Stimulated activated CD8-positive, alpha-beta memory T cell treated with anti-CD3 and anti-CD28 coated beads, Interleukin-2, amount 100 ng/mL, for 1 hour (primary cell): ENCODE measurements at regions not wholly inside any gene's neighbourhood (a gene's known extent, or its start where the extent isn't known, plus 50 kb on each side); places are given as distances from the start of the nearest gene placed in this dataset.

Experiments used
- DNase-seq, 2 donors: peaks; one replicate each; pipeline ENCODE4 v3.0.0-alpha.2; 2020; ENCODE audit warnings: low read depth in 2 of 2

DNA sequence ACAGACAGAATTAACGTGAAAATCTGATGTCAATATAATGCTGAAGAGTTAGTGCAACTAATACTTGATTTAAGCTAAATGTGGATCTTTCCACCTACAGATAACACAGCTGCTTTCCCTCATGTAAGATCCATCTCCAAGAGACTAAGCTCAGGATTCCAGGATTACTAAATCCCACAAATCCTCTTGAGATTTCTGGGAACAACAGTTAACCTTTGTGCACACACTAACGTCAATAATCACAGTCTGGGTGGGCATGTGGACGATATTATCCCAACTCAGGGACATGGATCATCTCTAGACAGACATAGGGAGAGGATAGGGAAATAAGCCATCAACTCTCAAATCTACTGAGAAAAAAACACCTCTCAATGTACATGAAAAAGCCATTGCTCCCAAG, 432.6 kb downstream of the SATB2 start:
- no peak for DNase-seq

DNA sequence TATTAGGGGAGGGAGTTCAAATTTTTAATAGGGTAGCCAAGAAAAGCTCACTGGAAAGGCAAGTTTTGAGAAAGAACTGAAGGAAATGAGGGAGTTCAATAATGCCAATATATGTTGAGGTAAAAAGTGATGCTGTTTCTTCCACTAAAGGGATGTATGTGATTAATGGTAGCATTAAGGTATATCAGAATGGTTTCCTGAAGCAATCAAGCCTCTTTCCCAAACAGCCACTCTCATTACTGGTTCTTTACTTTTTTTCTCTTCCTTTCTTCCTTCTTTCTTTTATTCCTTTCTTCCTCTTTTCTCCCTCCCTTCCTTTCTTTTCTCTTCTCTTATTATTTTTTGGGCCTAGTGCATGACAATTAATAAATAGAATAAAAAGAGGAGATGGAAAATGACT, 433.5 kb downstream of the SATB2 start:
- DNase-seq, result no peak

DNA sequence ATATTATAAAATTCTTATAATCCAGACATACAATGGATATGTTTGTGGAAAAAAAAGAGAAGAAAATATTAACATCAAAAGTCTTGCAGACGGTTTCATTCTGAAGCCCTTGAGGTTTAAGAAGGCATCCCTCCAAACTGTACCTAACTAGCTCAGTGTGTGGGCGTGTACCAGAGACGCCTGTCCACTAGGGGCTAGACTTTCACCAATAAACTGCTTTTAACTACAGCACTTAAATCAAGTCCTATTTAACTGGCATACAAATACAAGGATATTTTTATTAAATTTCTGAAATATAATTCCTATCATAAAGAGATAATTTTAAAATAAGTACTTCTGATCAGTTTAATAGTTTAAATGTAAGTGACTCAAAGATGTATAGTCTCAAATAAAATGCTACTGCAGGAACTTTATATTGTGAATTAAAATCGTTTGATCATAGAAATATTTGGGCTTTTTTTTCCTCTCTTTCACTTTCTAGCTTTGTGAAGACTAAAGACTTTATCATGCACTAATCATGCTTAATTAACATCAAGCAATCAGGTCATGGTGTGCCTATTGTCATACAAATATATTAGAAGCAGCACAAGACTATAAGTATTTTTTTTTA, 437.7 kb downstream of the SATB2 start:
- no peak for DNase-seq

DNA sequence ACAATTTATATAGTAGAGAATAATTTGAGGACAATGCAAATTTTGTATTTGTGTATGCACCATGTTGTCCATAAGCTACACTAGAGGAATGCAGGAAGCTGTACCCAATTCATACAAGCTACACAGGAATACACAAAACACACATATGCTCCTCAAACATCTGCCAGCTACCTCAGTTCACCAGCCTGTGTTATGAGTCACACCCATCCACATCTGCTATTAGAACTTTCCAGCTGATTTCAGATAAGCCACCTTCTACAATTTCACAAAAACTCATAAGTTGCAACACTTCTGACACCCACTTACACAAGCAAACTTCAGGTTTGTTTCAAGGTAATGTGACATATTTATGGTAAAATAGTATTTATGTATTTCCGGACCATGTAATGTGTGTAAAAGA, 438.9 kb downstream of the SATB2 start:
- DNase-seq, result no peak

- no peak for DNase-seq
Measured at GRCh38 chr2:199015072-199015471, 442.7 kb downstream of the SATB2 start.

DNA sequence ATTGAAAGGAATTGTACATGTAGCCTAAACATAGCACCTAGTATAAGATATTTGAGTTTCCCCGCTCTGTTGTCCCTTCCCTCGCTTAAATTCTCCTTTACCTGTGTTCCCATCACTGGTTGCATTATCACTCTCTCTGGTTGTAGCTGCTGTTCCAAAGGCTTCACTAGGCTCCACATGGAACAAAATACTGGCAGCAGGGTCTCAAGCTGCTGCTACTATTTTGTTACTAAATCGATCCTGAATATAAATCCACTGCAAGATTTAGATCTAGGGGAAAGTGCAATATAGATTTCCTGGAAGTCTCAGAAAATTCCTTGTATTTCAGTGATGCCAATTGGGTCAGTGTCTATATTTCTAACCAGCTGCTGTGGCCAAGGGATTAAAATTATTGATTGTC, 443.5 kb downstream of the SATB2 start:
- no peak for DNase-seq

DNA sequence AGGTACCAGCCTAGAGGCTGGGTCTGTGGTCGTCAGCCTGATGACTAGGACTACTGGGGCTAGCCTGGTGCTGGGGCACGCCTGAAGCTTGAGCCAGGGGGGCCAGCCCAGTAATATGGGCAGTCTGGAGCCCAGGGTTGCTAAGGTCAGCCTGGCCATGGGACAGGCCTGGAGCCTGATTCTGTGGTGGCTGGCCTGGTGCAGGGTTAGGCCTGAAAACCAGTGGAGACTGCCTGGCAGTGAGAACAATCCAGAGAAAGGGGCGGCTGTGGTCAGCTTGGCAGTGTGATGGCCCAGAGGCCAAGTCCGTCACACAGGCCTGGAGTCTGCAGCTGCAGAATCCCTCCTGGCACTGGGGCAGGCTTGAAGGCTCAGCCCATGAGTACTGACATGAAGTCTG, 445.8 kb downstream of the SATB2 start:
- DNase-seq, result no peak

DNA sequence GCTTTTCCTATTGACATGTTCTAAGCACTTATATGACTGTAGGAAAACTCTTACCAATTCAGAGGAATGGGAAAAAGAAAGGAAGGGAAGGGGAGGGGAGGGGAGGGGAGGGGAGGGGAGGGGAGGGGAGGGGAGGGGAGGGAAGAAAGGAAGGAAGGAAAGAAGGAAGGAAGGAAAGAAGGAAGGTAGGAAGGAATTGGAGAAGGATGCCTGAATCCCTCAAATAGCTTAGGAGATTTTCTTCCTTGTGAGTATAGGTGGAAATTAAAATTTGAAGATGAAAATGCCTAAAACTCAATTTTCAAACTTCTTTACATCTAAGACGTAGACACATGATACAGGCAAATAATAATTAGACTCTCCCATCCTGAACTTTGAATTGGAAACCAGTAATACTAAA, 463.1 kb downstream of the SATB2 start:
- no peak for DNase-seq

DNA sequence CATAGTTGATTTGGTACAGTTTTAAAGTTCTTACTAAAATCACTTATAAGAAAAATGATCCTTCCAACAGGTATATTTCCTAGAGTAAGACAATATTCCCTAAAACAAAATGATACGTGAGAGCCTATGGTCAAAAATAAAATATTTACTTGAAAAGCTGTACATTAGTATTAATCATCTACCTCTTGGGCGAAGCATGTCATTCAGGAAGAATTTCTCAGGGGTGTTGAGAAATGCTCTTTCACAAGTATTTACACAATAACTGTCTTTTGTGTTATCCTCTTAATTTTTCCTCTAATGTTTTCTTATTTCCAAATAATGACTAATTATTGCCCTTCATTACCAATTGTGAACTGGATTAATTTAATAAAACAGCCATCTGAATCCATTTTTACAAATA, 466.3 kb downstream of the SATB2 start:
- no peak for DNase-seq

- DNase-seq, result no peak
Measured at GRCh38 chr2:198975779-198976178, 482.0 kb downstream of the SATB2 start.

- DNase-seq, result no peak
Measured at GRCh38 chr2:198973785-198974184, 484.0 kb downstream of the SATB2 start.

GRCh38 chr2:198973181-198973580, 484.6 kb downstream of the SATB2 start:
- no peak for DNase-seq

GRCh38 chr2:198968545-198968944, 489.2 kb downstream of the SATB2 start:
- DNase-seq, result no peak

DNA sequence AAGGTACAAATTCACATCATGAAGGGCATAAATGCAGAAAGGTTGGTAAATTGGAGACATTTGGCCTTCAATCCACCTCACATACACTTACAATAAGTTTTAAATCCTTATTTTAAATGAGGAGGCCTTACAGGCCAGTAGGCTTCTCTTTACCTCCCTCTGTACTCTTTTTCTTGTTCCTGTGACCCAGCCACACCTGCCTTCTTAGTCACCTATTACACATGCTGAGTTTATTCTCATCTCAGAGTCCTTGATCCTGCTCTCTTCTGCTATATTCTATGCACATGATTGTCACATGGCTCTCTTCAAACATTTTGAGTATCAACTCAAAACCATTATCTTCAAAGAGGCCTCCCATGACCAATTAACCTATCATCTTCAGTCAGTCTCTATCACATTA, 491.5 kb downstream of the SATB2 start:
- DNase-seq, result no peak

DNA sequence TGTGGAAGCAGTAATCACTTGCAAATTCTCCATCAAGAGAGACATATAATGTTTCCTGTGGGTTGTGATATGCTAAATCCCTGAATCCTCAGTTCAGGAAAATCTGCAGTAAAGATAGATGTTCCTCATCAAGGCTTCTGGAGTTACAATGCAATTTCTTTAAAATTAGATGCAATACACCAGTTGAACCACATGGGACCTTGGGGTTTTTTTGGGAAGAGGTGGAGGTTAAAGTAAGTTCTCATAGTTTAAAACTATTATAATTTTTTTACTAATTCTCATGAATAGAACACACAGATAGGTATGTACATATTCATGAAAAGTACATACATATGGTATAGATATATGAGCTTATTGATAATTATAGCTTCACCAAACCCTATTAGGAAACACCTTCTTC, 496.2 kb downstream of the SATB2 start:
- DNase-seq, result no peak

GRCh38 chr2:198957181-198957580, 500.6 kb downstream of the SATB2 start:
- no peak for DNase-seq

DNA sequence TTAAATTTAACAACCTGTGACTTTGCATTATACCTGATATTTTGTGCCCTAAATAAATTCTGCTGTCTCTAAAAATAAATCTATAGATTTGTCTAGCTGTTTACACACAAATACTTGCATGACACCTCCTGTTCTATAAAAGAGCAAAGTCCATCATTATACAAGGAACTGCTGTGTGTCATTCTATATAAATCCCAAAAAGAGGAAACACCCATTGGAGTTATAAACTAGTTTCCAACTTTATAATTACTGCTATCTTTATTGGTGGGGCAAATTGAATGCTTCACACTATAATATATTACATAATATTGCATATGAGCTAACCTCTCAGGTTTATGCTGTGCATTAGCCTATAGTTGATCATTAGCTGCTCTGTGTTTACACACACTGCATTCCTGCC, 504.4 kb downstream of the SATB2 start:
- DNase-seq, result no peak

- no peak for DNase-seq
Measured at GRCh38 chr2:198950803-198951202, 506.9 kb downstream of the SATB2 start.

- DNase-seq, result no peak
Measured at GRCh38 chr2:198945496-198945895, 512.2 kb downstream of the SATB2 start.

- DNase-seq, result no peak
Measured at GRCh38 chr2:198930170-198930569, 527.6 kb downstream of the SATB2 start.

- DNase-seq, result no peak
Measured at GRCh38 chr2:198928026-198928425, 529.7 kb downstream of the SATB2 start.

GRCh38 chr2:198917926-198918720, 539.6 kb downstream of the SATB2 start:
- no peak for DNase-seq

- DNase-seq, result no peak
Measured at GRCh38 chr2:198917275-198917674, 540.5 kb downstream of the SATB2 start.
